Astrocyte (in vitro differentiated cells and primary cell): ENCODE measurements at regions not wholly inside any gene's neighbourhood (a gene's known extent, or its start where the extent isn't known, plus 50 kb on each side); places are given as distances from the start of the nearest gene placed in this dataset.

Experiments used
- CTCF ChIP-seq: IDR thresholded peaks from 2 replicates; pipeline ENCODE4 v1.5.1; 2011; ENCODE audit warnings: low read depth, mild to moderate bottlenecking, inconsistent platforms, low read length, moderate library complexity; ENCODE audit not compliant: insufficient read depth
- EZH2 ChIP-seq: IDR thresholded peaks from 2 replicates; pipeline ENCODE4 v1.6.1; 2012; ENCODE audit warnings: mild to moderate bottlenecking, low read length, inconsistent platforms; ENCODE audit not compliant: insufficient read depth

- no peak for TF ChIP-seq CTCF
- no peak for TF ChIP-seq EZH2
These were observed 99.3 kb downstream of the CLDN1 start for GRCh38 chr3:190222916-190223315.
